Uterus (tissue), 3 donors: ENCODE measurements at regions not wholly inside any gene's neighbourhood (a gene's known extent, or its start where the extent isn't known, plus 50 kb on each side); places are given as distances from the start of the nearest gene placed in this dataset.

ENCODE experiments used
- DNase-seq, 2 donors: peaks; one replicate each; pipeline ENCODE4 v3.0.0-alpha.2; 2019 to 2020
- H3K27ac ChIP-seq, 2 donors: fragments of 200-600 bp; sonication (generic); 1 replicate in 1 of 2; 2 replicates in 1 of 2; pipeline ENCODE4 v1.5.1; 2016 to 2018
- H3K27me3 ChIP-seq, 2 donors: fragments of 200-600 bp; sonication (generic); one replicate each; pipeline ENCODE4 v1.5.1; 2018 to 2019; ENCODE audit warnings: control low read depth in 1 of 2
- H3K36me3 ChIP-seq, 2 donors: fragments of 200-600 bp; sonication (generic); one replicate each; pipeline ENCODE4 v1.5.1; 2019; ENCODE audit warnings: control low read depth in 1 of 2
- H3K4me1 ChIP-seq, 2 donors: fragments of 200-600 bp; sonication (generic); one replicate each; pipeline ENCODE4 v1.5.1; 2018 to 2019; ENCODE audit warnings: control low read depth in 1 of 2
- H3K4me3 ChIP-seq, 2 donors: fragments of 200-600 bp; sonication (generic); 1 replicate in 1 of 2; 2 replicates in 1 of 2; pipeline ENCODE4 v1.5.1; 2018 to 2019; ENCODE audit warnings: mild to moderate bottlenecking in 1 of 2
- H3K9me3 ChIP-seq, 2 donors: fragments of 200-600 bp; sonication (generic); one replicate each; pipeline ENCODE4 v1.5.1; 2019; ENCODE audit warnings: control low read depth in 1 of 2
- POLR2A ChIP-seq, 2 donors: fragments of 450-650 bp; IDR thresholded peaks; one replicate each; pipeline ENCODE4 v1.6.1; 2016; ENCODE audit warnings: antibody characterized with exemption in 2 of 2, mild to moderate bottlenecking in 1 of 2, moderate library complexity in 1 of 2
- intact Hi-C: fragments of 100-400 bp; cut with DNase I; formaldehyde crosslinking; loops from one replicate; pipeline ENCODE4 v1.15.1; 2023; ENCODE audit warnings: low total_unique reads
- TF ChIP-seq, protein P1 (sequence below), 4 experiments: fragments of 200-600 bp in 2 of 4; fragments of 450-650 bp in 2 of 4; sonication (generic) in 2 of 4; IDR thresholded peaks; one replicate each; pipeline ENCODE4 v1.5.1; 2016 to 2019; ENCODE audit warnings: antibody characterized with exemption in 4 of 4, mild to moderate bottlenecking in 2 of 4, moderate library complexity in 1 of 4
- donor health status: DM: yes; HTN: yes; CAD: no.

DNA sequence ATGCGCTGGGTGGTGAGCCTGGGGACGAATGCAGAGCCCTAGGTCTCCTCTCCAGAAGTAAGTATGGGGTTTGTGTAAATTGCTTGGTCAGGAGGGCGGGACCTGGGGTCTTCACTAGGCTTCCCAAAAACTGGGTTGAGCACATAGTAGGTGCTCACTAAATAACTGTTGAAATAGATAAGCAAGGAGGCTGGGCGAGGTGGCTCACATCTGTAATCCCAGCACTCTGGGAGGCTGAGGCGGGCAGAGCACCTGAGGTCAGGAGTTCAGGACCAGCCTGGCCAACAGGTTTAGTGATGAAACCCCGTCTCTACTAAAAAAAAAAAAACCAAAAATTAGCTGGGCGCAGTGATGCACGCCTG is 163.9 kb upstream of the IER5L start:
- DNase-seq, result no peak
- intact Hi-C loops, result no loop called here
- Histone ChIP-seq H3K27ac (peak overlapping the region; percentile 15 to 51), H3K36me3 (no peaks in the 10 kb centered on the region), H3K4me1 (no peaks in the 10 kb centered on the region), H3K4me3 (no peak overlapping the region), H3K9me3 (no peaks in the 10 kb centered on the region), H3K27me3 (no peaks in the 10 kb centered on the region)
- TF ChIP-seq, protein P1, sequence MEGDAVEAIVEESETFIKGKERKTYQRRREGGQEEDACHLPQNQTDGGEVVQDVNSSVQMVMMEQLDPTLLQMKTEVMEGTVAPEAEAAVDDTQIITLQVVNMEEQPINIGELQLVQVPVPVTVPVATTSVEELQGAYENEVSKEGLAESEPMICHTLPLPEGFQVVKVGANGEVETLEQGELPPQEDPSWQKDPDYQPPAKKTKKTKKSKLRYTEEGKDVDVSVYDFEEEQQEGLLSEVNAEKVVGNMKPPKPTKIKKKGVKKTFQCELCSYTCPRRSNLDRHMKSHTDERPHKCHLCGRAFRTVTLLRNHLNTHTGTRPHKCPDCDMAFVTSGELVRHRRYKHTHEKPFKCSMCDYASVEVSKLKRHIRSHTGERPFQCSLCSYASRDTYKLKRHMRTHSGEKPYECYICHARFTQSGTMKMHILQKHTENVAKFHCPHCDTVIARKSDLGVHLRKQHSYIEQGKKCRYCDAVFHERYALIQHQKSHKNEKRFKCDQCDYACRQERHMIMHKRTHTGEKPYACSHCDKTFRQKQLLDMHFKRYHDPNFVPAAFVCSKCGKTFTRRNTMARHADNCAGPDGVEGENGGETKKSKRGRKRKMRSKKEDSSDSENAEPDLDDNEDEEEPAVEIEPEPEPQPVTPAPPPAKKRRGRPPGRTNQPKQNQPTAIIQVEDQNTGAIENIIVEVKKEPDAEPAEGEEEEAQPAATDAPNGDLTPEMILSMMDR (IDR thresholded peaks at IDR 0.05), result no peak
- TF ChIP-seq POLR2A (IDR thresholded peaks at IDR 0.05), result no peak

DNA sequence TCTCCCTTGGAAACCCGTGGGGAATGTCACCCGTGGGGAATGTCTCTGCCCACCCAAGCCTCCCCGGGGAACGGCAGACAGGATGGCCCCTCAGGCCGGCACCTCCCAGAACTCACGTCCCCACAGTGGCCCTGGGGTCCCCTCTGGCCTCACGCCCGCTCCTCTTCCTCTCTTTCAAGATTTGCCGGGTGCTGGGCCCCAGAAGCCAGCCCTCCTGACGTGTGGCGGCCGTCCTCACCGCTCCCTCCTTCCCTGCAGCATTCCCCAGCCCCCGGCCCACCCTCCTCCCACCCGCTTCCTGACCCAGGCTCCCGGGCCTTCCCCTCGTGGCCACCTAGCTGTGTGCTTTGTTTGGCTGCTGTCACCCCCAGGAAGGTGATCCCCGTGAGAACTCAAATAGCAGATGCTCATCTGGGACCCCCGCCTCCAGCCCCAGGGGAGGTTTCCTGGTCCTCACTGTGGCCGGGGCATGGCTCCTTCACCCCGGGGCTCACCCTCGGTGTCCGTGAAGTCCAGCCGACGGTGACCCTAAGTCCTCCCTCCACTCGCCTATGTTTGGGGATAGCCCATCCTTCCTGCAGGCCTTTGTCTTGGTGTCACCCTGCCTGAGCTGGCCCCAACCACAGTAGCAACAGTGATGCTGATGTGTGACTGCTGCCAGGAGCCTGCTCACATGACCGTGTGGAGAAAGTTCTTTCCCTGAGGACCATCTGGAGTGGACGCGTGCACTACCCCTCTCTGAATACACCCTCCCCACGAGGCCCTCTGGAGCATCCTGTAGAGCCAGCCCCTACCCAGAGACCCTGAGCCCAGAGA is 163.3 kb upstream of the IER5L start:
- Histone ChIP-seq H3K27me3 (no peaks in the 10 kb centered on the region), H3K4me3 (no peak overlapping the region), H3K9me3 (no peaks in the 10 kb centered on the region), H3K4me1 (peaks cover 0 to 4% of the 10 kb centered on the region in 2 donors), H3K36me3 (no peaks in the 10 kb centered on the region), H3K27ac (peak overlapping the region; percentile 15 to 51)
- intact Hi-C loops, result no loop called here
- DNase-seq, result peak; percentile 42 to 57
- no peak for TF ChIP-seq POLR2A (IDR thresholded peaks at IDR 0.05)
- TF ChIP-seq, protein P1 (IDR thresholded peaks at IDR 0.05), result no peak

DNA sequence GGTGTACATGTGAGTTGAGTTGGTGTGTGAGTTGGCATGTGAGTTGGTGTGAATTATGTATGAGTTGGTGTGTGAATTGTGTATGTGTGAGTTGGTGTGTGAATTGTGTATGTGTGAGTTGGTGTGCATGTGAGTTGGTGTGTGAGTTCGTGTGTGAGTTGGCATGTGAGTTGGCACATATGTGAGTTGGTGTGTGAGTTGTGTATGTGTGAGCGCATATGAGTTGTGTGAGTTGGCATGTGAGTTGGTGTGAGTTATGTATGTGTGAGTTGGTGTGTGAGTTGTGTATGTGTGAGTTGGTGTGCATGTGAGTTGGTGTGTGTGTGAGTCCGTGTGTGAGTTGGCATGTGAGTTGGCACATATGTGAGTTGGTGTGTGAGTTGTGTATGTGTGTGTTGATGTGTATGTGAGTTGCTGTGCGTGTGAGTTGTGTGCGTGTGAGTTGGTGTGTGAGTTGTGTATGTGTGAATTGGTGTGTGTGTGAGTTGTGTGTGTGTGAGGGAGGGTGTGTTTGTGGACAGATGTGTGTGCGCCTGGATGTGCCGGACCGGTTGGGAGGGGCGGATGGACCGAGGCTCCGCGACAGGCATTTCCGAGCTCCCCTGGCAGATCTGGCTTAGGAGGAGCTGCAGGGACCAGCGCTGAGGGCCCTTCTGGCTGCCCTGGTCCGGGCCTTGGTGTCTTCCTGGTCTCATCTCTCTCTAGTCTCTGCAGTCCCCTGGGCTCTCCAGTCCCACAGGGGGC is 162.5 kb upstream of the IER5L start:
- TF ChIP-seq, protein P1 (IDR thresholded peaks at IDR 0.05), result no peak
- TF ChIP-seq POLR2A (IDR thresholded peaks at IDR 0.05), result no peak
- Histone ChIP-seq H3K27me3 (no peaks in the 10 kb centered on the region), H3K4me1 (peaks cover 7 to 9% of the 10 kb centered on the region in 2 donors), H3K4me3 (no peak overlapping the region), H3K27ac (peak overlapping the region in 1 of 2 donors; percentile 51), H3K36me3 (no peaks in the 10 kb centered on the region), H3K9me3 (no peaks in the 10 kb centered on the region)
- intact Hi-C loops, result no loop called here
- no peak for DNase-seq

DNA sequence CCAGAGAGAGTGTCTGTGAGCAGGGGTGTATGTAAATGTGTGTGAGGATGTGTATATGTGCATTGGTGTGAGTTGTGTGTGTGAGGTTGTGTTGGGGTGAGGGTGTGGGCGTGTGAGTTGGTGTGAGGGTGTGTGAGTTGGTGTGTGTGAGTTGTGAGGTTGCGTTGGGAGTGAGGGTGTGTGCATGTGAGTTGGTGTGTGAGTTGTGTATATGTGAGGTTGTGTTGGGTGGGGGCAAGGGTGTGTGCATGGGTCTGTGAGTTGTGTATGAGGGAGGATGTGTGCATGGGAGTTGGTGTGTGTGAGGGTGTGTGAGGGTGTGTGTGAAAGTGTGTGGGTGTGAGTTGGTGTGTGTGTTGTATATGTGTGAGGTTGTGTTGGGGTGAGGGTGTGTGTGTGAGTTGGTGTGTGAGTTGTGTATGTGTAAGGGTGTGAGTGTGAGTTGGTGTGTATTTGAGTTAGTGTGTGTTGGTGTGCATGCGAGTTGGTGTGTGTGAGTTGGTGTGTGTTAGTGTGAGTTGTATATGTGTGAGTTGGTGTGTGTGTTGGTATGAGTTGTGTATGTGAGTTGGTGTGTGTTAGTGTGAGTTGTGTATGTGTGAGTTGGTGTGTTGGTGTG is 161.6 kb upstream of the IER5L start:
- Histone ChIP-seq H3K4me3 (no peak overlapping the region), H3K36me3 (no peaks in the 10 kb centered on the region), H3K9me3 (no peaks in the 10 kb centered on the region), H3K4me1 (peaks cover 14 to 16% of the 10 kb centered on the region in 2 donors), H3K27ac (peak overlapping the region in 1 of 2 donors; percentile 6), H3K27me3 (no peaks in the 10 kb centered on the region)
- intact Hi-C loops, result no loop called here
- TF ChIP-seq, protein P1 (IDR thresholded peaks at IDR 0.05), result no peak
- no peak for TF ChIP-seq POLR2A (IDR thresholded peaks at IDR 0.05)
- DNase-seq, result no peak
